Liver (tissue), 8 donors: ENCODE measurements at regions not wholly inside any gene's neighbourhood (a gene's known extent, or its start where the extent isn't known, plus 50 kb on each side); places are given as distances from the start of the nearest gene placed in this dataset.

Experiments used
- DNase-seq: peaks from one replicate; pipeline ENCODE4 v3.0.0-alpha.2; 2017; ENCODE audit warnings: low spot score
- H3K27ac ChIP-seq, 2 donors: one replicate each; pipeline ENCODE4 v1.7.0; 2013; ENCODE audit warnings: inconsistent platforms in 2 of 2, low read length in 2 of 2, control low read depth in 1 of 2, low read depth in 1 of 2, mild to moderate bottlenecking in 1 of 2
- H3K27me3 ChIP-seq, 4 donors: one replicate each; pipeline versions ENCODE4 v1.6.1 to v1.7.0; 2013; ENCODE audit warnings: low read length in 3 of 4, inconsistent platforms in 1 of 4, mild to moderate bottlenecking in 1 of 4, moderate library complexity in 1 of 4; ENCODE audit not compliant: control insufficient read depth in 4 of 4, insufficient read depth in 4 of 4
- H3K36me3 ChIP-seq, 4 donors: one replicate each; pipeline versions ENCODE4 v1.6.1 to v1.7.0; 2013; ENCODE audit warnings: low read length in 3 of 4, mild to moderate bottlenecking in 3 of 4, low read depth in 1 of 4, moderate library complexity in 1 of 4; ENCODE audit not compliant: control insufficient read depth in 4 of 4, insufficient read depth in 3 of 4
- H3K4me1 ChIP-seq, 4 donors: one replicate each; pipeline versions ENCODE4 v1.6.1 to v1.7.0; 2013; ENCODE audit warnings: low read length in 3 of 4, mild to moderate bottlenecking in 3 of 4, moderate library complexity in 1 of 4; ENCODE audit not compliant: control insufficient read depth in 4 of 4, insufficient read depth in 4 of 4
- H3K4me3 ChIP-seq, 3 donors: one replicate each; pipeline versions ENCODE4 v1.6.1 to v1.7.0; 2013; ENCODE audit warnings: low read length in 3 of 3, control low read depth in 1 of 3, low read depth in 1 of 3, mild to moderate bottlenecking in 1 of 3
- H3K9ac ChIP-seq, 2 donors: one replicate each; pipeline ENCODE4 v1.7.0; 2013; ENCODE audit warnings: low read length in 2 of 2, mild to moderate bottlenecking in 2 of 2, moderate library complexity in 2 of 2, control low read depth in 1 of 2, low read depth in 1 of 2
- H3K9me3 ChIP-seq, 4 donors: one replicate each; pipeline versions ENCODE4 v1.6.1 to v1.7.0; 2013; ENCODE audit warnings: low read length in 3 of 4; ENCODE audit not compliant: control insufficient read depth in 4 of 4
- ATF3 ChIP-seq: IDR thresholded peaks from 2 replicates; pipeline ENCODE4 v1.6.1; 2016; ENCODE audit warnings: antibody characterized with exemption
- CTCF ChIP-seq: fragments of 150-350 bp; IDR thresholded peaks from 2 replicates; pipeline ENCODE4 v1.5.1; 2017; ENCODE audit warnings: improper control_type of control experiment, low read depth, low read length; ENCODE audit not compliant: missing input control
- EGR1 ChIP-seq, 2 donors: IDR thresholded peaks; 2 replicates each; pipeline ENCODE4 v1.6.1; 2016 to 2018; ENCODE audit warnings: antibody characterized with exemption in 2 of 2, low read depth in 2 of 2
- FOXA1 ChIP-seq: IDR thresholded peaks from 2 replicates; pipeline ENCODE4 v1.6.1; 2016; ENCODE audit warnings: antibody characterized with exemption
- FOXA2 ChIP-seq: IDR thresholded peaks from 2 replicates; pipeline ENCODE4 v1.6.1; 2016; ENCODE audit warnings: antibody characterized with exemption
- GABPA ChIP-seq, 2 donors: IDR thresholded peaks in 1 of 2; conservative IDR thresholded peaks in 1 of 2; 2 replicates each; pipeline ENCODE4 v1.6.1; 2016; ENCODE audit warnings: antibody characterized with exemption in 2 of 2, mild to moderate bottlenecking in 1 of 2, moderate library complexity in 1 of 2
- HNF4A ChIP-seq, 2 donors: conservative IDR thresholded peaks; 2 replicates each; pipeline ENCODE4 v1.6.1; 2016; ENCODE audit warnings: antibody characterized with exemption in 2 of 2, mild to moderate bottlenecking in 2 of 2
- JUND ChIP-seq, 2 donors: IDR thresholded peaks; 2 replicates each; pipeline ENCODE4 v1.6.1; 2016; ENCODE audit warnings: antibody characterized with exemption in 2 of 2
- RAD21 ChIP-seq, 2 donors: IDR thresholded peaks; 2 replicates each; pipeline ENCODE4 v1.6.1; 2016; ENCODE audit warnings: antibody characterized with exemption in 2 of 2, mild to moderate bottlenecking in 2 of 2
- RXRA ChIP-seq, 2 donors: IDR thresholded peaks; 2 replicates each; pipeline ENCODE4 v1.6.1; 2017 to 2018; ENCODE audit warnings: antibody characterized with exemption in 2 of 2, mild to moderate bottlenecking in 1 of 2
- SP1 ChIP-seq: IDR thresholded peaks from 2 replicates; pipeline ENCODE4 v1.6.1; 2018; ENCODE audit warnings: antibody characterized with exemption, mild to moderate bottlenecking
- TAF1 ChIP-seq: conservative IDR thresholded peaks from 2 replicates; pipeline ENCODE4 v1.6.1; 2016; ENCODE audit warnings: antibody characterized with exemption, mild to moderate bottlenecking
- YY1 ChIP-seq: IDR thresholded peaks from 2 replicates; pipeline ENCODE4 v1.6.1; 2016; ENCODE audit warnings: antibody characterized with exemption, mild to moderate bottlenecking
- WGBS: extraction: QIAGEN DNeasy Blood & Tissue Kit; methylation state at CpG from one replicate; pipeline ENCODE4 v1.1.7; 2013; 5-methylcytosine and 5-hydroxymethylcytosine counted together
- TF ChIP-seq, protein P1 (sequence below): IDR thresholded peaks from 2 replicates; pipeline ENCODE4 v1.6.1; 2016; ENCODE audit warnings: antibody characterized with exemption
- TF ChIP-seq, protein P2 (sequence below): IDR thresholded peaks from 2 replicates; pipeline ENCODE4 v1.6.1; 2016; ENCODE audit warnings: antibody characterized with exemption, mild to moderate bottlenecking
- donor health status: healthy.
- donor health status: healthy.
- donor health status: healthy.
- donor health status: healthy.
- donor health status: healthy.

DNA sequence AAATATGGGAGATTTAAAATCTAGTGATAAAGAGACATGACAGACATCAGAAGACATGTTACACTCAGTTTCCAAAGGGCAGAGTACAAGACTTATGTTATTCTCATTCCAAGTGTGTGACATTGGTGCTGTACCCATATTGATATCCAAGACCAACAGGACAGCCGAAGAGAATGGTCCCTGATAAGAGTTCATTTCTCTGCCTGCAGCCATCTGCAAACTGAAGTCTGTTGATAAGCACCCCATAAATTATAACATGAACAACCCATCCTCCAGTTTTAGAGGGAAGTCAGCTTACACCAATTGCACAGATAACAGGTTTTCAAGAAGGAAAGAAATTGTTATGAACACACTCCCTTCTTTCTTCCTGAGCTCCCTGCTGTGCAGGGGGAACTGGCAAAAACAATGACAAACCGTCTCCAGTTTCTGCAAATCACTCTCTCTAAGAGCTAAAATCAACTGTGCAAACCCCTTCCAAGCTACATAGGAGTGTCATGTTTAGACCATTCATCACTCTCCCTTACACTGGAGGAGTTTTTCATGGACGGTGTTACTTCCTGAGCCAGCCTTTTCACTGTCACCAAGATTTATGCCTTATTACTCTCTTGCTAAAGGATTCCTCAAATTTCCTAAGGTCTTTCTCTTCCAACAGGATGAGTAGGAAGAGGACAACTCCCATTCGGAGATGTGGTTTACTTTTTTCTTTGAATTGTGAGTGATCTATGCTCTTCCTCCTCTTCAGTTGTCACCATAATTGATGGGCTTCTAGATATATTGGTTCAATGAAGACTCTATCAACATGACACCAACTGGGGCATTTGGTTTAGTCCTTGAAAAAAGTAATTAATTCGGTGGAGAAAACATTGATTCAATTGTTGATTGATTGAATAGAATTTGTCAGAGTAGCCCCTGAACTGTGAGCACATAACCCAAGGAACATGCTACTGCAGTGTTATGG is 80.3 kb upstream of the FAM171A1 start:
- no peak overlapping the region for H3K9ac ChIP-seq
- no peaks in the 10 kb centered on the region for H3K36me3 ChIP-seq
- 37% methylated on average over 5 of the region's 5 CpGs for WGBS
- peaks cover 0 to 3% (median 0%) of the 10 kb centered on the region in 4 donors for H3K27me3 ChIP-seq
- H3K27ac ChIP-seq: no peak overlapping the region
- TF ChIP-seq, protein P1, sequence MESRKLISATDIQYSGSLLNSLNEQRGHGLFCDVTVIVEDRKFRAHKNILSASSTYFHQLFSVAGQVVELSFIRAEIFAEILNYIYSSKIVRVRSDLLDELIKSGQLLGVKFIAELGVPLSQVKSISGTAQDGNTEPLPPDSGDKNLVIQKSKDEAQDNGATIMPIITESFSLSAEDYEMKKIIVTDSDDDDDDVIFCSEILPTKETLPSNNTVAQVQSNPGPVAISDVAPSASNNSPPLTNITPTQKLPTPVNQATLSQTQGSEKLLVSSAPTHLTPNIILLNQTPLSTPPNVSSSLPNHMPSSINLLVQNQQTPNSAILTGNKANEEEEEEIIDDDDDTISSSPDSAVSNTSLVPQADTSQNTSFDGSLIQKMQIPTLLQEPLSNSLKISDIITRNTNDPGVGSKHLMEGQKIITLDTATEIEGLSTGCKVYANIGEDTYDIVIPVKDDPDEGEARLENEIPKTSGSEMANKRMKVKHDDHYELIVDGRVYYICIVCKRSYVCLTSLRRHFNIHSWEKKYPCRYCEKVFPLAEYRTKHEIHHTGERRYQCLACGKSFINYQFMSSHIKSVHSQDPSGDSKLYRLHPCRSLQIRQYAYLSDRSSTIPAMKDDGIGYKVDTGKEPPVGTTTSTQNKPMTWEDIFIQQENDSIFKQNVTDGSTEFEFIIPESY: no peak
- no peak for TF ChIP-seq CTCF
- TF ChIP-seq, protein P2, sequence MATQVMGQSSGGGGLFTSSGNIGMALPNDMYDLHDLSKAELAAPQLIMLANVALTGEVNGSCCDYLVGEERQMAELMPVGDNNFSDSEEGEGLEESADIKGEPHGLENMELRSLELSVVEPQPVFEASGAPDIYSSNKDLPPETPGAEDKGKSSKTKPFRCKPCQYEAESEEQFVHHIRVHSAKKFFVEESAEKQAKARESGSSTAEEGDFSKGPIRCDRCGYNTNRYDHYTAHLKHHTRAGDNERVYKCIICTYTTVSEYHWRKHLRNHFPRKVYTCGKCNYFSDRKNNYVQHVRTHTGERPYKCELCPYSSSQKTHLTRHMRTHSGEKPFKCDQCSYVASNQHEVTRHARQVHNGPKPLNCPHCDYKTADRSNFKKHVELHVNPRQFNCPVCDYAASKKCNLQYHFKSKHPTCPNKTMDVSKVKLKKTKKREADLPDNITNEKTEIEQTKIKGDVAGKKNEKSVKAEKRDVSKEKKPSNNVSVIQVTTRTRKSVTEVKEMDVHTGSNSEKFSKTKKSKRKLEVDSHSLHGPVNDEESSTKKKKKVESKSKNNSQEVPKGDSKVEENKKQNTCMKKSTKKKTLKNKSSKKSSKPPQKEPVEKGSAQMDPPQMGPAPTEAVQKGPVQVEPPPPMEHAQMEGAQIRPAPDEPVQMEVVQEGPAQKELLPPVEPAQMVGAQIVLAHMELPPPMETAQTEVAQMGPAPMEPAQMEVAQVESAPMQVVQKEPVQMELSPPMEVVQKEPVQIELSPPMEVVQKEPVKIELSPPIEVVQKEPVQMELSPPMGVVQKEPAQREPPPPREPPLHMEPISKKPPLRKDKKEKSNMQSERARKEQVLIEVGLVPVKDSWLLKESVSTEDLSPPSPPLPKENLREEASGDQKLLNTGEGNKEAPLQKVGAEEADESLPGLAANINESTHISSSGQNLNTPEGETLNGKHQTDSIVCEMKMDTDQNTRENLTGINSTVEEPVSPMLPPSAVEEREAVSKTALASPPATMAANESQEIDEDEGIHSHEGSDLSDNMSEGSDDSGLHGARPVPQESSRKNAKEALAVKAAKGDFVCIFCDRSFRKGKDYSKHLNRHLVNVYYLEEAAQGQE: no peak
- no peak for TF ChIP-seq FOXA1
- TF ChIP-seq RAD21 (IDR thresholded peaks at IDR 0.05): no peak
- TF ChIP-seq ATF3: no peak
- no peak for TF ChIP-seq GABPA (IDR thresholded peaks at IDR 0.05 in 1 of 2, conservative IDR thresholded peaks at IDR 0.05 in 1 of 2)
- no peak for TF ChIP-seq HNF4A (conservative IDR thresholded peaks at IDR 0.05)
- TF ChIP-seq SP1: no peak
- TF ChIP-seq EGR1 (IDR thresholded peaks at IDR 0.05; ENCODE audit: low read depth in 2 of 2): no peak
- TF ChIP-seq YY1: no peak
- no peak for TF ChIP-seq FOXA2
- TF ChIP-seq TAF1: no peak
- TF ChIP-seq RXRA (IDR thresholded peaks at IDR 0.05): no peak
- no peaks in the 10 kb centered on the region for H3K9me3 ChIP-seq
- no peak overlapping the region for H3K4me3 ChIP-seq
- H3K4me1 ChIP-seq: no peaks in the 10 kb centered on the region
- no peak for DNase-seq

DNA sequence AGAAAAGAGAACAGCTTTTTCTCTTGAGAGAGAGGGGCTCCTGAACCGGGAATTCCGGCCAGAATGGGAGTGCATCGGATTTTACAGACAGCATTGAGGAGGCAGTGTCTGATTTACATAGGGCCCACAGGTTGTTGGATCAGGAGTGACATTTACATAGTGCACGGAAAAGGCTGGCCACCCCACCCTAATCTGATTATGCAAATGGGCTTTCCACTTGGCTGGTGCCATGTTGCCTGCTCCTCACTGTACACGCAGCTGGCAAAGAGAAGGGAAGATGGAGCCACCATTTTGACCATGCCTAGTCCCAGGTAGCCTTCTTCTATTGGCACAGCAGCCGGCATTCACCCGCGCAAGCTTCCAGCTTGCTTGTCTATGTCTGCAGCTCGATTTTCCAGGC is 77.5 kb upstream of the FAM171A1 start:
- H3K4me1 ChIP-seq: no peaks in the 10 kb centered on the region
- TF ChIP-seq YY1 (no peak), RAD21 (IDR thresholded peaks at IDR 0.05) (no peak), RXRA (IDR thresholded peaks at IDR 0.05) (no peak), JUND (IDR thresholded peaks at IDR 0.05) (no peak)
- H3K4me3 ChIP-seq: no peak overlapping the region
- H3K27me3 ChIP-seq: peaks cover 0 to 6% (median 0%) of the 10 kb centered on the region in 4 donors
- no peak for DNase-seq
- H3K36me3 ChIP-seq: no peaks in the 10 kb centered on the region
- H3K9ac ChIP-seq: no peak overlapping the region
- no peak overlapping the region for H3K27ac ChIP-seq
- 85% methylated on average over 9 of the region's 9 CpGs for WGBS
- no peaks in the 10 kb centered on the region for H3K9me3 ChIP-seq
